HepG2 (cell line): ENCODE measurements at regions not wholly inside any gene's neighbourhood (a gene's known extent, or its start where the extent isn't known, plus 50 kb on each side); places are given as distances from the start of the nearest gene placed in this dataset.

ENCODE experiments used
- CBX2 ChIP-seq, 2 experiments: fragments of 200-600 bp in 1 of 2; sonication (generic); formaldehyde crosslinking in 1 of 2; IDR thresholded peaks; 2 replicates each; pipeline versions ENCODE4 v1.7.0 to v1.8.1; 2018 to 2022; ENCODE audit warnings: low read depth in 2 of 2, low read length in 1 of 2, mild to moderate bottlenecking in 1 of 2, missing genetic modification reagents in 1 of 2
- MYC ChIP-seq: sonication (generic); formaldehyde crosslinking; IDR thresholded peaks from 2 replicates; pipeline ENCODE4 v1.9.0; 2021; ENCODE audit warnings: missing genetic modification reagents, borderline replicate concordance

DNA sequence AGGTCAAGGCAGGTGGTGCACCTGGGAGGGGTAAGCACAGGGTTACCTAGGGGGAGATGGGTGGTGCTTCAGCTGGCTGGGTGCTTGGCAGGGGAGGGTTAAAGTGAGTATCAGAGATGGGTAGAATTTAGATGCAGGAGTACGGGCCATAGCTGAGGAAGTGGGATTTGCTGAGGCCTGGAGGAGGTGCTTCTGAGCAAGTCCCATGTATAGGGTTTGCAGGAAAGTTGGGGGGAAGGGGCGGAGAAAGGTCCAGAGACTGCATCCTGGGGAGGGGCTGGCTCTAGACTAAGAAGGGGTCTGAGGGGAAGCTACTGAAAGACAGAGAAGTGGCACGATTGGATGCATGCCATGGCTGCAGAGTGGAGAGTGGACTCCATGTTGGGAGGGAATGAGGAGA, 281.6 kb upstream of the ZNF32 start:
- TF ChIP-seq CBX2 (IDR thresholded peaks at IDR 0.05; ENCODE audit: low read depth, low read length) = no peak
- TF ChIP-seq CBX2 (CRISPR knock-in tag; IDR thresholded peaks at IDR 0.05; ENCODE audit: low read depth) = no peak
- TF ChIP-seq MYC (CRISPR knock-in tag) = no peak
